ENCODE measurements at regions not wholly inside any gene's neighbourhood (a gene's known extent, or its start where the extent isn't known, plus 50 kb on each side); places are given as distances from the start of the nearest gene placed in this dataset.

- no peak for DNase-seq (ENCODE audit: low spot score)
Measured at GRCh38 chr10:131850383-131850870, 50.4 kb upstream of the PPP2R2D start.

Data from kidney tubule cell (primary cell).